ENCODE measurements at regions not wholly inside any gene's neighbourhood (a gene's known extent, or its start where the extent isn't known, plus 50 kb on each side); places are given as distances from the start of the nearest gene placed in this dataset.
"Not testable (repeated sequence)": the region's sequence is repeated elsewhere in the genome, so short reads cannot be mapped to it uniquely, and the experiment has no call there.

DNA sequence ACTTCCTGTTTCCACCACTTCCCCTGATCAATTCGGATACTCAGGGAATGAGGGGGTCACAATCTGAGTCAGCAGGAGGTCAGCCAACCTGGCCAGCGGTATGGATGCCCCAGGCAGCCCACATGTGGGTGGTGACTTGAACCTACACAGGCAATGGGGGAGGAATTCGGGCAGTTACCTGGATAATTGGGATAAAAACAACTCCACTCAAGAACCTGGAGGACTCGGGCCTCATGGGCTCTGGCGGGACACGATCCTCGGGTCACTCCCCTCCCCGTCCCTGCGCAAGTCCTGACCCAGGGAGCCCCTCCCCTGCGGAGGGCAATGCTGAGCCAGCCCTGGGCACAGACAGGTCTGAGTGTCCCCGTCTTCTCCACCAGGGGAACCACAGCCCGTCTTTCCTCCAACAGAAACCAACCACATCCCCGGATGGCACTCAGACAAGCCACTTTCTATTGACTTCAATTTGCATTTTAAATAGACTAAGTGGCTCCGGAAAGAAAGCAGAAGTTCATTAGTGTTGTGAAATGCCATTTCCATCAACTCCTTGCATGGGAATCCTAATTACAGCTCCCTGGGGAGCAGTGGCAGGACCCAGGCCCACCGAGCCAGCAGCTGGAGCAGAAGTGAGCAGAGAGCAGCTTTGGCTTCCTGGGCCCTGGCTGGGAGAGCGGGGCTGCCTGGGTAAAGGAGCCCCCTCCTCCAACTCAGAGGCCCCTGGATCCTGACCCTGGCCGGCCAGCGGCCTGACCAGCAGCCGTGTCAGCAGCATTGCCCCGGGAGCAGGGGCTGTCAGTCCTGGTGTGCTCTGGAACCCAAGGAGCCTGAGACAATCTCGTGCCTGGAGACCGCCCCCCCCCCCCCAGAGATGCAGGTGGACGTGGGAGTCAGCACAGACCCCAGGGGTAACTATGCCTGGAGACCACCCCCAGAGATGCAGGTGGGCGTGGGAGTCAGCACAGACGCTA is 374.1 kb downstream of the ADGRD1 start:
- Histone ChIP-seq H3K27ac (ENCODE audit: low read depth, low read length) (no peak overlapping the region), H3K4me3 (ENCODE audit: low read depth, low read length) (no peak overlapping the region), H3K4me1 (ENCODE audit: control insufficient read depth, insufficient read depth, low read length, unreplicated experiment) (no peaks in the 10 kb centered on the region), H3K36me3 (ENCODE audit: insufficient read depth, low read length) (no peaks in the 10 kb centered on the region), H3K27me3 (ENCODE audit: insufficient read depth, low read length) (no peaks in the 10 kb centered on the region), H3K79me2 (ENCODE audit: control insufficient read depth, insufficient read depth, low read length, unreplicated experiment) (no peaks in the 10 kb centered on the region), H2AFZ (ENCODE audit: low read length, unreplicated experiment) (no peak overlapping the region)

DNA sequence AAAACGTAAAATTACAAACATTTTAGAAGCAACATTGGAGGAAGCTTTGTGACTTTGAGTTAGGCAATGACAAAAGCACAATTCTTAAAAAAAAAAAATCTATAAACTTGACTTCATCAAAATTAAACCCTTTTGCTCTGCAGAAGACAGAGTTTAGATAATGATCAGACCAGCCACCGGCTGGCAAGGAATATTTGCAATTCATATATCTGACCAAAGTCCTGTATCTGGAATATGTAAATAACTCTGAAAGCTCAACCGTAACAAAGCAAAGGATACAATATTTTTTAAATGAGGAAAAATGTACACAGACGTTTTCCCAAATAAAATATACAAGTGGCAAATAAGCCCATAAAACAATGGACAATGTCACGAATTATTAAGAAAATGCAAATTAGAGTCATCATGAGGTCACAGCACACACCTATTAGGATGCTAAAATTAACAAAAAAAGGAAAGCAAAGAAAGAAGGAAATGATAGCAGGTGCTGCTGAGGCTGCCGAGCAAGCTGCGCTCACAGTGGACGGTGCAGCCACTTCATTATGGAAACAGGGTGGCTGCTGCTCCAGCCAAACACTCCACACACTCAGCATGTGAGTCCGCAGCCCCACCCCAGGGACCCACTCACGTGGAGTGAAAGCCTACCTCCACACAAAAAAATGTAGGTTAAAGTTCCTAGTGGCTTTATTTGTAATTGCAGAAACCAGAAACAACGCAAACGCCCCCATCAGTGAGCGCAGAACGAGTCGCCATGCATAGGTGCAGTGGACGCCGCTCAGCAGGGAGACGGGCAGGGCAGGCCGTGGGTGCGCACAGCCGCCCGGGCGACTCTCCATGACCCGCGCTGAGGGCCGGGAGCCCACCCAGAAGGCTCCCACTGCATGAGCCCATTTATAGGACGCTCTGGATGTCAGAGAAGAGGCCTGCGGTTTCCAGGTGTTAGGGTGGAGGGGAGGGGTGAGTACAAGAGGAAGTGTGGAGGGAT is 375.4 kb downstream of the ADGRD1 start:
- H3K79me2 ChIP-seq (ENCODE audit: control insufficient read depth, insufficient read depth, low read length, unreplicated experiment); H2AFZ ChIP-seq (ENCODE audit: low read length, unreplicated experiment); H3K4me3 ChIP-seq (ENCODE audit: low read depth, low read length); H3K36me3 ChIP-seq (ENCODE audit: insufficient read depth, low read length); H3K27ac ChIP-seq (ENCODE audit: low read depth, low read length); H3K27me3 ChIP-seq (ENCODE audit: insufficient read depth, low read length); H3K4me1 ChIP-seq (ENCODE audit: control insufficient read depth, insufficient read depth, low read length, unreplicated experiment): not testable (repeated sequence)

DNA sequence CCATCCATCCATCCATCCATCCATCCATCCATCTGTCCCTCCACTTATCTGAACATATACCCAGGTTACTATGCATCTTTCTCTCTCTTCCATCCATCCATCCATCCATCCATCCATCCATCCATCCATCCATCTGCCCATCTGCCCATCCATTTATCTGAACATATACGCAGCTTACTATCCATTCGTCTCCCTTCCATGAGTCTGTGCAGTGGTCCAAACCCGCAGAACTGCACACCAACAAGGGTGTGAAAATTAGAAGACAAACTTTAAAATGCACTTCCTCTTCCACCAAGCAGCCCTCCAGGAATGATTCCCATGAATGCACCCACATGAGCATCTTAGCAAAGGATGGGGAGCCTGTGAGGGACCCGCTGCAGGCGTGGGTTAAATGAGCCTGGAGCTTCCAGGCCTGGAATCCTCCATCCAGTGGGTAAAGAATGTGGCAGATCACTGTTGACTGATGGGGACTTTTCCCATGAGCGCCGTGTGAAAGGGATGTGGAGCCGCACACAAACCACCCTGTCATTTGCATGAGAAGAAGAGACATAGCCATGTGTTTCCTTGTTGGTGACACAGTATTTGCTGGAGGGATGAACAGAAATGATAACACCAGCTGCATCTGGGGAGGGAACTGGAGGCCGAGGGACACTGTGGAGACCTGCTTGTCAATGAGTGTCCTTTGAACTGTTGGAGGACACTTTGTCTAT is 376.6 kb downstream of the ADGRD1 start:
- Histone ChIP-seq H3K27ac (ENCODE audit: low read depth, low read length) (no peak overlapping the region), H3K4me3 (ENCODE audit: low read depth, low read length) (no peak overlapping the region), H2AFZ (ENCODE audit: low read length, unreplicated experiment) (no peak overlapping the region), H3K79me2 (ENCODE audit: control insufficient read depth, insufficient read depth, low read length, unreplicated experiment) (no peaks in the 10 kb centered on the region), H3K4me1 (ENCODE audit: control insufficient read depth, insufficient read depth, low read length, unreplicated experiment) (no peaks in the 10 kb centered on the region), H3K27me3 (ENCODE audit: insufficient read depth, low read length) (no peaks in the 10 kb centered on the region), H3K36me3 (ENCODE audit: insufficient read depth, low read length) (no peaks in the 10 kb centered on the region)

DNA sequence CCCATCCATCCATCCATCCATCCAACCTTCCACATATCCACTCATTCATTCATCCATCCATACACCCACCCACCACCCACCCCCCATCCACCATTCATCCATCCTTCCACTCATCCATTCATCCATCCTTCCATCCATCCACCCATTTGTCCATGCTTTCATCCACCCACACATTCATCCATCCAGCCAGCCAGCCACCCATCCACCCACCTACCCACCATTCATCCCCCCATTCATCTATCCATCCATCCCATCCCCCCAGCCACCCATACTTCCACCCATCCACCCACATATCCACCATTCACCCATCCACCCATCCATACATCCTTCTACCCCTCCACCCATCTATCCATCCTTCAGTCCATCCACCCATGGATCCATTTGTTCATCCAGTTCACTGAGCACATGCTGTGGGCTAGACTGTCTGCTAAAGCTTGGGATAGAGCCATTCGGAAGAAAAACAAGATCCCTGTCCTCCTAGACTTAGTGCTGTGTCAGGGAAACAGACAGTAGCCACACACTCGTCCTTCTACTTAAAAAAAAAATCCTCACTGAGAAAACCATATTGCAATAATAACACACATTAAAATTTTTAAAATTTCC is 377.5 kb downstream of the ADGRD1 start:
- no peaks in the 10 kb centered on the region for H3K27me3 ChIP-seq (ENCODE audit: insufficient read depth, low read length)
- H3K4me1 ChIP-seq (ENCODE audit: control insufficient read depth, insufficient read depth, low read length, unreplicated experiment): no peaks in the 10 kb centered on the region
- no peak overlapping the region for H2AFZ ChIP-seq (ENCODE audit: low read length, unreplicated experiment)
- no peaks in the 10 kb centered on the region for H3K36me3 ChIP-seq (ENCODE audit: insufficient read depth, low read length)
- no peaks in the 10 kb centered on the region for H3K79me2 ChIP-seq (ENCODE audit: control insufficient read depth, insufficient read depth, low read length, unreplicated experiment)
- no peak overlapping the region for H3K4me3 ChIP-seq (ENCODE audit: low read depth, low read length)
- no peak overlapping the region for H3K27ac ChIP-seq (ENCODE audit: low read depth, low read length)

DNA sequence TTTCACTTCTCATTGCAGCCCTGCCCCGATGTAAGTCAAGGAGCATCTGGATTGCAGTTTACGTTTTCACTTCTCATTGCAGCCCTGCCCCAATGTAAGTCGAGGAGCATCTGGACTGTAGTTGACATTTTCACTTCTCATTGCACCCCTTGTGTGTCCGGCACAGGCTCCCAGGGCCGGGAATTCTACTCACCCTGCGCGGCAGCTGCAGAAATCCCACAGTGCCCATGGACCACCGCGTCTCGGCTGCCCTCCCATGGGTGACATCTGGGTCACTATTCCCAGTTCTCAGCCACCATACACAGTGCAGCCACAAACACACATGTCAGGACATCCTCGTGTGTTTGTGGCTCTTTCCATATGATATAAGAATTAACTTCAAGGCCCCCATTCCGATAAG is 378.5 kb downstream of the ADGRD1 start:
- no peak overlapping the region for H3K4me3 ChIP-seq (ENCODE audit: low read depth, low read length)
- no peak overlapping the region for H2AFZ ChIP-seq (ENCODE audit: low read length, unreplicated experiment)
- H3K4me1 ChIP-seq (ENCODE audit: control insufficient read depth, insufficient read depth, low read length, unreplicated experiment): no peaks in the 10 kb centered on the region
- no peaks in the 10 kb centered on the region for H3K36me3 ChIP-seq (ENCODE audit: insufficient read depth, low read length)
- H3K27ac ChIP-seq (ENCODE audit: low read depth, low read length): no peak overlapping the region
- H3K79me2 ChIP-seq (ENCODE audit: control insufficient read depth, insufficient read depth, low read length, unreplicated experiment): no peaks in the 10 kb centered on the region
- H3K27me3 ChIP-seq (ENCODE audit: insufficient read depth, low read length): no peaks in the 10 kb centered on the region

DNA sequence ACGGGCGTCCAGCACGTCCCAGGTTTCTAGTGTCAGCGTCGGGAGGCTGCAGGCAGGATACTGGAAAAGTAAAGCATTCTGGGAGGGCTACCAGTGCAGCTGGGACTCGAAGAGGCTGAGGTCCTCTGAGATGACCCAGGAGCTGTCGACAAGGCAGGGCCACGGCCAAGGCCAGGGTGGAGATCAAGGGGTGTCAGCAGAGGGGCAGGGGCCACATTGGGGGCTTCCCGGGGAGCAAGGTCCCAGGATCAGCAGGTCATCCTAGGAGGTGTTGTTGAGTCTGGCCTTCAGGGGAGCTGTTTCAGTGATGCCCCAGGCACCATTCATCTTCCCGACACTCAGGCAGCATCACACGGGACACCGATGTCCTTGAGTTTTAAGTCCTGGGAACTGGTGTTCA is 377.8 kb upstream of the SFSWAP start:
- Histone ChIP-seq H3K4me3 (ENCODE audit: low read depth, low read length) (no peak overlapping the region), H3K36me3 (ENCODE audit: insufficient read depth, low read length) (no peaks in the 10 kb centered on the region), H3K79me2 (ENCODE audit: control insufficient read depth, insufficient read depth, low read length, unreplicated experiment) (no peaks in the 10 kb centered on the region), H3K27me3 (ENCODE audit: insufficient read depth, low read length) (no peaks in the 10 kb centered on the region), H2AFZ (ENCODE audit: low read length, unreplicated experiment) (no peak overlapping the region), H3K27ac (ENCODE audit: low read depth, low read length) (no peak overlapping the region), H3K4me1 (ENCODE audit: control insufficient read depth, insufficient read depth, low read length, unreplicated experiment) (no peaks in the 10 kb centered on the region)

DNA sequence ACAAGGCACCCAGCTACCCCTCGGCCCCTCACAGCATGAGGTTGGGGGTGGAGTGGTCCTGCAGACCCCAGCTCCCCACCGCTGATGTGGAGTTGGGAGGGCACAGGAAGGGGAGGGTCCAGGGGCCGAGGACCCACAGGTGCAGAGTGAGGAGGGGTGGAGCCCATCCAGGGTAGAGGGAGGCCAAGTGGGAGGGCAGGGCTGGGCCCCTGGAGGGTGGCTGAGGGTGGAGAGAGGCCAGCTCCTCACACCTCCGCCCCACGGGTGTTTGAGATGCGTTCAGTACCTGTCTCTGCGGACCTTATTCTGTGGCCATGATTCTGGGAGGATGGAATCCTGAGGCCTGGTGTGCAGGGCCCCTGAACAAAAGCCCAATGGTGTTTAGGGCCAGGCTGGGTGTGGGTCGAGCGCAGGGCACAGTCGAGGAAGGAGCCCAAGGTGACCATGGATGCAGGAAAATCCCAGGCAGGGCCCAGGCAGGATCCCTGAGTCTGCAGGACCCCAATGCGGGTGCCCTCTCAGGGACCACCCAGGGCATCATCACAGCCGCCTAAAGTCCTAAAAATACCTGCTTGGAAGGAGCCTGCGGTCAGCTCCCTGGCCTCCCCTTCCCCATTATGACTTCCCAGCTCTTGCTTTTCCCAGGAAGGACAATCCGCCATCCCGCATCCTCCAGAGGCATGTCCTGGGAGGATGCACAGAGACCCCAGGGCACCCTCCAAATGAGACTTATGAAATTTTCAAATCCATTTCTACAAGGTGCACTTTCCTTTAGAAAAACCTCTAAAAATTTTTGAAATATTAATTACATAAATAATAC is 377.1 kb upstream of the SFSWAP start:
- Histone ChIP-seq H3K79me2 (ENCODE audit: control insufficient read depth, insufficient read depth, low read length, unreplicated experiment) (no peaks in the 10 kb centered on the region), H3K27me3 (ENCODE audit: insufficient read depth, low read length) (no peaks in the 10 kb centered on the region), H3K4me1 (ENCODE audit: control insufficient read depth, insufficient read depth, low read length, unreplicated experiment) (no peaks in the 10 kb centered on the region), H2AFZ (ENCODE audit: low read length, unreplicated experiment) (no peak overlapping the region), H3K27ac (ENCODE audit: low read depth, low read length) (no peak overlapping the region), H3K4me3 (ENCODE audit: low read depth, low read length) (no peak overlapping the region), H3K36me3 (ENCODE audit: insufficient read depth, low read length) (no peaks in the 10 kb centered on the region)

DNA sequence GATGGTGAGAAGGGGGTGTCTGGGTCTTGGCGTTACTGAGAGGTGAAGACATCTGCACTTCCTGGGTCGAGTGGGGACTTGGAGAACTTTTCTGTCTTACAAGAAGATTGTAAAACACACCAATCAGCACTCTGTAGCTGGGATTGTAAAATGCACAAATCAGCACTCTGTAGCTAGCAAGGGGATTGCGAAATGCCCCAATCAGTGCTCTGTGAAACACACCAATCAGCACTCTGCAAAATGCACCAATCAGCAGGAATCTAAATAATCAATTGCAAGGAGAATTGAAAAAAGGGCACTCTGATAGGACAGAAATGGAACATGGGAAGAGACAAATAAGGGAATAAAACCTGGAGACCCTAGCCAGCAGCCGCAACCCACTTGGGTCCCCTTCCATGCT is 376.1 kb upstream of the SFSWAP start:
- no peak overlapping the region for H2AFZ ChIP-seq (ENCODE audit: low read length, unreplicated experiment)
- no peak overlapping the region for H3K27ac ChIP-seq (ENCODE audit: low read depth, low read length)
- H3K27me3 ChIP-seq (ENCODE audit: insufficient read depth, low read length): no peaks in the 10 kb centered on the region
- H3K4me1 ChIP-seq (ENCODE audit: control insufficient read depth, insufficient read depth, low read length, unreplicated experiment): no peaks in the 10 kb centered on the region
- H3K4me3 ChIP-seq (ENCODE audit: low read depth, low read length): no peak overlapping the region
- H3K79me2 ChIP-seq (ENCODE audit: control insufficient read depth, insufficient read depth, low read length, unreplicated experiment): no peaks in the 10 kb centered on the region
- no peaks in the 10 kb centered on the region for H3K36me3 ChIP-seq (ENCODE audit: insufficient read depth, low read length)

DNA sequence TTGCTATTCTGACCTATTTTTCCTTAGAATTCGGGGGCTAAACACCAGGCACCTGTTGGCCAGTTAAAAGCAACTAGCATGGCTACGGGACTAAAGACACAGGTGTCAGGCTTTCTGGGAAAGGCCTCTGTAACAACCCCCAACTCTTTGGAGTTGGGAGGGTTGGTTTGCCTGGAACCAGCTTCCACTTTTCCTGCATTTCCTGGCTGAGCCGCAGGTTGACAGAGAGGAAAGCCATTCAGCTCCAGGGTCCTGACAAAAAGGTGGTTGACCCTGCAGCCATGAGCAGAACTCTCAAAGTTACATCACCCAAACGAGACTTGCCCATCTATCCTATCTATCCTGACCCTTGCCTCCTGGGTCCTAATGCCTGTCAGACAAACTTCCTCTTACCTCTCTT is 375.4 kb upstream of the SFSWAP start:
- Histone ChIP-seq H3K4me3 (ENCODE audit: low read depth, low read length) (no peak overlapping the region), H2AFZ (ENCODE audit: low read length, unreplicated experiment) (no peak overlapping the region), H3K27ac (ENCODE audit: low read depth, low read length) (no peak overlapping the region), H3K27me3 (ENCODE audit: insufficient read depth, low read length) (no peaks in the 10 kb centered on the region), H3K79me2 (ENCODE audit: control insufficient read depth, insufficient read depth, low read length, unreplicated experiment) (no peaks in the 10 kb centered on the region), H3K4me1 (ENCODE audit: control insufficient read depth, insufficient read depth, low read length, unreplicated experiment) (no peaks in the 10 kb centered on the region), H3K36me3 (ENCODE audit: insufficient read depth, low read length) (no peaks in the 10 kb centered on the region)

Data from ACC112 (cell line).